ENCODE measurements at regions not wholly inside any gene's neighbourhood (a gene's known extent, or its start where the extent isn't known, plus 50 kb on each side); places are given as distances from the start of the nearest gene placed in this dataset.

DNA sequence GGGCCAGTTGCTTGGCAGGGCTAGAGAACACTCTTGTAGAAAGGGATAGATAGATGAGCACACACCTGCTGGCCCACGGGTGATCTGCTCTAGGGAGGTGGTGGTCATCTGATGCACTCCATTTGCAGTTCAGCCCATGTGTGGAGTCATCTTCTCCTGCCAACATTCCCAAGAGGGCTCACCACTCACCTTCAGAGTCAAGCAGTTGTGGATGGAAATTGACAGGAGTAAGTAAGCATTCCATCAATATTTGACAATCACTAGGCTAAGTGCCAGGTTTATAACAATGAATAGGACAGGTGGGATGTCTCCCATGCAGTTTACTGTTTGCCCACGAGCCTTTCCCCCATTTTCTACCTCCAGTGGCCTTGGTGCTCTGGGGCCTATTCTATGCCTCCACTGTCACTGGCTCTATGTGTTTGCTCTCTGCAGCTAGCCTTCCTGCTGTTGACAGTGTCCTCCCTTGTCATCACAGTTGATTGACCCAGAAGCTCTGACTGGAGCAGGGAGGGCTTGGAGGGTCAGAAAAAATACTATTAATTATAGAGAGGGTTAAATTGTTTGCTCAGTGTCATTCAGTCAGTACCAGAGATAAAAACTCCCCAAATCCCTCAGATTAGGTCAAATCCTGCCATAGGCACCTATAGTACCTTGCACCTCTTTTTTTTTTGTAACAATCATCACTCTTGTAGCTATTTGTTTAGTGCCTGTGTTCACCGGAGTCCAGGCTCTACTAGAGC lies 134.6 kb upstream of the PZP start:
- no peak overlapping the region for H3K18ac ChIP-seq (ENCODE audit: insufficient read length, low read depth, low read length)
- H3K4me2 ChIP-seq (ENCODE audit: insufficient read depth, insufficient read length, low read length) = no peak overlapping the region
- H2AFZ ChIP-seq (ENCODE audit: low read length) = no peak overlapping the region
- H3K4me3 Mint-ChIP-seq = no peak overlapping the region
- no peak overlapping the region for H3K14ac ChIP-seq (ENCODE audit: insufficient read depth, low read length)
- no peak overlapping the region for H4K8ac ChIP-seq (replicated peaks; ENCODE audit: insufficient read length, low read depth, low read length)
- H2AK5ac ChIP-seq (ENCODE audit: insufficient read length, low read length) = no peak overlapping the region
- no peak overlapping the region for H4K91ac ChIP-seq (ENCODE audit: insufficient read length, low read depth, low read length)
- no peak overlapping the region for H4K5ac ChIP-seq (ENCODE audit: insufficient read length, low read depth, low read length)
- H3K27ac Mint-ChIP-seq = no peak overlapping the region
- H3K9me3 Mint-ChIP-seq = no peaks in the 10 kb centered on the region
- peaks cover 0 to 7% of the 10 kb centered on the region in 2 experiments; a peak in 2 of 4 replicates for H3K4me1 Mint-ChIP-seq
- no peak for DNase-seq
- no peaks in the 10 kb centered on the region for H3K9me3 ChIP-seq (ENCODE audit: control insufficient read depth, low read depth, low read length)
- no peak overlapping the region for H2BK12ac ChIP-seq (ENCODE audit: insufficient read length, low read depth, low read length)
- no CpG with 5 or more reads among the region's 3 CpGs for WGBS (ENCODE audit: extremely low coverage, insufficient read length, low lambda C conversion rate)
- no peak overlapping the region for H2BK15ac ChIP-seq (ENCODE audit: low read depth, low read length)
- no peaks in the 10 kb centered on the region for H3K79me2 ChIP-seq (ENCODE audit: insufficient read depth, low read length)
- H3K27ac ChIP-seq (ENCODE audit: insufficient read length, low read depth, low read length) = no peak overlapping the region
- no peak overlapping the region for H3K9ac ChIP-seq (ENCODE audit: extremely low read depth, insufficient read length, low read length)
- H3K27me3 Mint-ChIP-seq (ENCODE audit: low read depth) = peaks cover 2% of the 10 kb centered on the region; the same call in 1 of the 2 replicates
- H2BK120ac ChIP-seq (ENCODE audit: low read depth, low read length, poor library complexity, severe bottlenecking) = no peak overlapping the region
- H2BK5ac ChIP-seq (ENCODE audit: insufficient read length, low read length) = no peak overlapping the region
- H3K4me1 ChIP-seq (ENCODE audit: insufficient read depth, low read length) = no peaks in the 10 kb centered on the region
- no peaks in the 10 kb centered on the region for H3K27me3 ChIP-seq (ENCODE audit: insufficient read depth, low read length)
- H3T11ph ChIP-seq (ENCODE audit: low read length) = no peak overlapping the region
- no peak overlapping the region for H3K23ac ChIP-seq (ENCODE audit: insufficient read length, low read depth, low read length)
- no peak overlapping the region for H3K4ac ChIP-seq (ENCODE audit: low read depth, low read length)
- no peaks in the 10 kb centered on the region for H4K20me1 ChIP-seq (ENCODE audit: control insufficient read depth, insufficient read depth, insufficient read length)
- H3K36me3 Mint-ChIP-seq (ENCODE audit: insufficient read depth in 1 of 3, low read depth in 3 of 3) = peaks cover 0 to 6% (median 0%) of the 10 kb centered on the region in 3 experiments; a peak in 2 of 7 replicates
- no peaks in the 10 kb centered on the region for H3K23me2 ChIP-seq (ENCODE audit: insufficient read length, low read depth, low read length, poor library complexity, severe bottlenecking)
- TF ChIP-seq, protein P1, sequence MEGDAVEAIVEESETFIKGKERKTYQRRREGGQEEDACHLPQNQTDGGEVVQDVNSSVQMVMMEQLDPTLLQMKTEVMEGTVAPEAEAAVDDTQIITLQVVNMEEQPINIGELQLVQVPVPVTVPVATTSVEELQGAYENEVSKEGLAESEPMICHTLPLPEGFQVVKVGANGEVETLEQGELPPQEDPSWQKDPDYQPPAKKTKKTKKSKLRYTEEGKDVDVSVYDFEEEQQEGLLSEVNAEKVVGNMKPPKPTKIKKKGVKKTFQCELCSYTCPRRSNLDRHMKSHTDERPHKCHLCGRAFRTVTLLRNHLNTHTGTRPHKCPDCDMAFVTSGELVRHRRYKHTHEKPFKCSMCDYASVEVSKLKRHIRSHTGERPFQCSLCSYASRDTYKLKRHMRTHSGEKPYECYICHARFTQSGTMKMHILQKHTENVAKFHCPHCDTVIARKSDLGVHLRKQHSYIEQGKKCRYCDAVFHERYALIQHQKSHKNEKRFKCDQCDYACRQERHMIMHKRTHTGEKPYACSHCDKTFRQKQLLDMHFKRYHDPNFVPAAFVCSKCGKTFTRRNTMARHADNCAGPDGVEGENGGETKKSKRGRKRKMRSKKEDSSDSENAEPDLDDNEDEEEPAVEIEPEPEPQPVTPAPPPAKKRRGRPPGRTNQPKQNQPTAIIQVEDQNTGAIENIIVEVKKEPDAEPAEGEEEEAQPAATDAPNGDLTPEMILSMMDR (conservative IDR thresholded peaks at IDR 0.05) = no peak
- H3K56ac ChIP-seq (ENCODE audit: insufficient read length, low read depth, low read length) = no peak overlapping the region
- no peaks in the 10 kb centered on the region for H3K79me1 ChIP-seq (ENCODE audit: insufficient read depth, low read depth, low read length, poor library complexity, severe bottlenecking)
- H2BK20ac ChIP-seq (ENCODE audit: low read depth, low read length, poor library complexity, severe bottlenecking) = no peak overlapping the region

Measured in H9 (cell line).